ENCODE measurements at regions not wholly inside any gene's neighbourhood (a gene's known extent, or its start where the extent isn't known, plus 50 kb on each side); places are given as distances from the start of the nearest gene placed in this dataset.

GRCh38 chrX:151821226-151821625 lies 86.7 kb downstream of the CNGA2 start:
- TF ChIP-seq, protein P1, sequence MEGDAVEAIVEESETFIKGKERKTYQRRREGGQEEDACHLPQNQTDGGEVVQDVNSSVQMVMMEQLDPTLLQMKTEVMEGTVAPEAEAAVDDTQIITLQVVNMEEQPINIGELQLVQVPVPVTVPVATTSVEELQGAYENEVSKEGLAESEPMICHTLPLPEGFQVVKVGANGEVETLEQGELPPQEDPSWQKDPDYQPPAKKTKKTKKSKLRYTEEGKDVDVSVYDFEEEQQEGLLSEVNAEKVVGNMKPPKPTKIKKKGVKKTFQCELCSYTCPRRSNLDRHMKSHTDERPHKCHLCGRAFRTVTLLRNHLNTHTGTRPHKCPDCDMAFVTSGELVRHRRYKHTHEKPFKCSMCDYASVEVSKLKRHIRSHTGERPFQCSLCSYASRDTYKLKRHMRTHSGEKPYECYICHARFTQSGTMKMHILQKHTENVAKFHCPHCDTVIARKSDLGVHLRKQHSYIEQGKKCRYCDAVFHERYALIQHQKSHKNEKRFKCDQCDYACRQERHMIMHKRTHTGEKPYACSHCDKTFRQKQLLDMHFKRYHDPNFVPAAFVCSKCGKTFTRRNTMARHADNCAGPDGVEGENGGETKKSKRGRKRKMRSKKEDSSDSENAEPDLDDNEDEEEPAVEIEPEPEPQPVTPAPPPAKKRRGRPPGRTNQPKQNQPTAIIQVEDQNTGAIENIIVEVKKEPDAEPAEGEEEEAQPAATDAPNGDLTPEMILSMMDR (IDR thresholded peaks at IDR 0.05 in 4 of 5, conservative IDR thresholded peaks at IDR 0.05 in 1 of 5), result no peak
- TF ChIP-seq POLR2A (IDR thresholded peaks at IDR 0.05), result no peak
